GM19240 (cell line): ENCODE measurements at regions not wholly inside any gene's neighbourhood (a gene's known extent, or its start where the extent isn't known, plus 50 kb on each side); places are given as distances from the start of the nearest gene placed in this dataset.

Source experiments
- DNase-seq: peaks from one replicate; pipeline ENCODE4 v3.0.0; 2011; ENCODE audit warnings: low spot score; ENCODE audit not compliant: insufficient read length

- no peak for DNase-seq
Observed at GRCh38 chr2:157125685-157126084, 131.8 kb upstream of the GALNT5 start.

DNA sequence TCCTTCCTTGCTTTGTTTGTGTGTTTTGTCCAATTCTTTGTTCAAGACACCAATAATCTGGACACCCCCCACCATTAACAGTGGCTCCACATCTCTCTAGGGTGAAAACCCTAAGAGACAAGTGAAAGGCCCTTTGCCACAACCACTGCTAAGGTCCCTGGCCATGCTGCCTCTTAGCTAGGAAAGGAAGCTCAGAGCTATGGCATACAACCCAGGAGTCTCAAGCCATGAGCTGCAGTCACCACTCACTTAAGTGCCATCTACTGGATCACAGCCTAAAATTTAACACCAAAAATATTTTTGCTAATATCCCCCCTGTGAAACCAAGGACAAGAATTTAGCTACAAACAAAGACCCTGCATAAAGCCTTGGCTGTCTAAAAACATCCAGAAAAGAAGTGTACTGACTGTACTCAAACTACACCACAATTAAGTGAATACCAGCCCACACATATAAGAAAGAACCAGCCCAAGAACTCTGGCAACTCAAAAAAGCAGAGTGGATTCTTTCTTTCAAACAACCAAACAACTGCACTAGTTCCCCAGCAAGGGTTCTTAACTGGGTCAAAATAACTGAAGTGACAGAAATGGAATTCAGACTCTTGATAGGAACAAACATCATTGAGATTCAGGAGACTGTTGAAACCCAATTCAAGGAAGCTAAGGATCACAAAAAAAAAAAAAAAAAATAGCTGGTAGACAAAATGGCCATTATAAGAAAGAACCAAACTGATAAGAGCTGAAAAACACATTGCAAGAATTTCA, 130.1 kb upstream of the GALNT5 start:
- no peak for DNase-seq

DNA sequence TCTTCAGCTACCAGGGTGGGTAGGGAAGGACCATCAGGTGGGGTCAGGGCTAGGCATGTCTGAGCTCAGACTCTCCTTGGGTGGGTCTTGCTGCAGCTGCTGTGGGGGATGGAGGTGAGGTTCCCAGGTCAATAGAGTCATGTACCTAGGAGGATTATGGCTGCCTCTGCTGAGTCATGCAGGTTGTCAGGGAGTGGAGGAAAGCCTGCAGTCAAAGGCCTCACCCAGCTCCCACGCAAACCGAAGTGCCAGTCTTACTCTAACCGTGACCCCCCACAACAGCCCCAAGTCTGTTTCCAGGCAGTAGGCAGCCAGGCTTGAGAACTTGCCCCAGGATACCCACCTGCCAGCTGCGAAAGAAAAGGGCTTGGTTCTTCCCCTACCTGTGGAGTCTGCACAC, 113.6 kb upstream of the GALNT5 start:
- no peak for DNase-seq

DNA sequence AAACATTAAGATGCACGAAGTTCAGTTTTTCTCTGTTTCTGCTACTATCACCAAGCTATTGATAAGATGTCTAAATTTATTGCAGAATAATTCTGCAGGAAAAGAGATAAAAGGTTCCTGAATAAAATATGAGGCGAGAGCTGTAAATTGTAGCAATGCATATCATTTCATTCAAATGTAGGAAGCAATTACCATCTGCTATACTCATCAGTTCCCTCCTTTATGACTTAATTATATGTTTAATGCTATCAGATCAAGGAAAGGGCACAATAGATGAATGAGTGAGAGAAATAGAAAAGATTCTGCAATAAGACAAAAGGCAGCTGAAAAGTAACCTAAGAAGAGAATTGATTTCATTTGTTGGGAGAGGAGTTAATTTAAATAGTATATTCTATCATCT, 108.2 kb upstream of the GALNT5 start:
- no peak for DNase-seq

GRCh38 chr2:157150747-157151146, 106.8 kb upstream of the GALNT5 start:
- peak; percentile 19 for DNase-seq

- DNase-seq, result no peak
Observed at GRCh38 chr2:157152362-157152761, 105.1 kb upstream of the GALNT5 start.

GRCh38 chr2:157155992-157156391, 101.5 kb upstream of the GALNT5 start:
- DNase-seq, result no peak

- DNase-seq, result no peak
Observed at GRCh38 chr2:157158111-157158510, 99.4 kb upstream of the GALNT5 start.

DNA sequence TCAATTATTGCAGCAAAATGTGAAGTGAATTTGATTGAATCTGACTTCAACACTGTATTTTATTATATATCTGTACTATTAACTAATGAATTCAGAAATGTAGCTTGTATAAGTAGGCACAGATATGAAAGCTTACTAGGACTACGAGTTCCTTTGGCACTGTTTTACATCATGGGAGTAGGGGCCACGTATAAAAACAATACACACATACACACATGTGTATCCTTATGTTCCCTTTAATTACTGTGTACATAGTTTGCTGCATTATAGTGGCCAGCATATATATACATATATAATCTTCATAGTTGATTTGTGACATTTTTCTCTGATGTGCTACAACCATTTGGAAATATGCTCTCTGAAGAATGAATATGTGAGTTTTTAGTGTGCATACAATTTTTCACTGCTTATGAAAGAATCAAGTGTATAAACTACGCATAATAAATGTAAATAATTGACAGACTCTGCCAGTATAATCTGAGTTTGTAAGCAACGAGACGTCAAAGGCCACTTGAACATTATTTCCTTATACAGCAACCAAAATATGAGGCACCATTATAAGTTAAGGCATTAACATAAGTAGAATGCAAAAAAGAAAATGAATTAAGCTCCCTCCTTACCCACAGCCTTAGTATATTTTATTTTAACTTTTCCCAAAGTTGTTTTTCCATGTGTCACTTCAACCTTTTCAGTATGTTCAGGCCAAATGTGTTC, 98.1 kb upstream of the GALNT5 start:
- DNase-seq, result no peak

- no peak for DNase-seq
Observed at GRCh38 chr2:157160111-157160510, 97.4 kb upstream of the GALNT5 start.

- DNase-seq, result no peak
Observed at GRCh38 chr2:157164370-157164769, 93.1 kb upstream of the GALNT5 start.

- no peak for DNase-seq
Observed at GRCh38 chr2:157164891-157165290, 92.6 kb upstream of the GALNT5 start.

GRCh38 chr2:157168501-157168900, 89.0 kb upstream of the GALNT5 start:
- DNase-seq, result no peak

DNA sequence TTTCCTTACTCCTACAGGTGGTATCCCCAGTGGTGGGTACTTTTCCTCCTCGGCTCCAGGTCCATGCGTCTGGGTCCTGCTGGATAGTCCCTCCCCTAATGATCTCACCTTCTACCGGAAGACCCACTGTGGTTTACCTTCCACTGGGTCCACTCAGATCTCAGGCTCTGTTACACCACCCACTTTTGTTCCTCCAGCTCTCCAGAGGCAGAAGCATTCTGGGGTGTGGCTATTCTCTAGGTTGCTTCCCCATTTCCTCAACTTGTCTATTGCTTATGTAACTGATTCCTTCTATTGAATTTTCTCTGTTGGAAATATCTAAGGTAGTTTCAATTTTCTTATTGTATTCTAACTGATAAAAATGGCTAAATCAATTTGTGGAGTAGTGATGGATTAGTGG, 87.6 kb upstream of the GALNT5 start:
- DNase-seq, result no peak

GRCh38 chr2:157170299-157170698, 87.2 kb upstream of the GALNT5 start:
- no peak for DNase-seq

DNA sequence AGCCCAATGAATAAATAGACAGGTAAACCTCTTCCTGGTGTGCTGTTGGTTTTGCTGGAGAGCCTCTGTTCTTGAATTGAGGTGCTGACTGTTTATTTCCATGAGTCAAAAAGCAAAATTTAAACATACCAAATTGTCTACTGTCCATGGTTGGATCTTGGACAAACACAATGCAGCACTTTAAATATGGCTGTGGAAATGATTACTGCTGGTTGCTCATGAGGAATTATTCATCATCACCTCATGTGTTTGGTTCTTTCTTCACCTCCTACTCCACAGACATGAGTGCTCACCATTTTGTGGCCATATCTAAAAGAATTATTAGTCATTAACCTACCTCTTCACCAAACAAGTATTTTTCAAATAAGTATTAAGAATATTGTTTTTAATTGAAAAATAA, 85.3 kb upstream of the GALNT5 start:
- no peak for DNase-seq

DNA sequence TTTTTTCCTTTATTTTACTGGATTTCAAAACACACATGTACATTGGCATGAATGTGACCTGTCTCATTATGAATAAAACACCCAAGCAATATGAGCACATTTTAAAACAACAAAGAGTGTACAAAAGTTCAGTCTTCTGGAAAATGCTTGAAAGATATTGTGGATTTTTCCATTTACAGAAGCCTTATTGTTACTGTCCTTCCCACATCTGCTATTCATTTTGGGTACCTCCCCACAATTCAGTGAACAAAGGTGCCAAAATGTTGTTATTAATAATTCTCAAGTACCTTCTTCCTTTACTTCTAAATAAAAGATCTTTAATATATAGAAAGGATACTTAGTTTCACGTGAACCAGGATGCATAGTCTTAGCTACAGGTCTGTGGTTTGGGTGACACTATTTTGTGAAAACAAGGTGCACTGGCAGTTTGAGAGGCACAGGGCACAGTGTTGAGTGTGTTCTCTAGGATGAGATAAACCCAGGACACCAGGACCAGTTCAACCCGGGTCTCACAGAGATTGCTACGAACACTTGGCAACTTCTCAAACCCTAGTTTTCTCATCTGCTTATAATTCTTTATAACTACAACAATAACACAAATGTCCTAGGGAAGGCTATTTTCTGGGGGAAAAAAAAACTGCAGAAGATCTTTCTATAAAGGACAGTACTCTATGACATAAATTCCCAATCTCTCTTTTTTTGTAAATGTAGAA, 84.5 kb upstream of the GALNT5 start:
- no peak for DNase-seq

DNA sequence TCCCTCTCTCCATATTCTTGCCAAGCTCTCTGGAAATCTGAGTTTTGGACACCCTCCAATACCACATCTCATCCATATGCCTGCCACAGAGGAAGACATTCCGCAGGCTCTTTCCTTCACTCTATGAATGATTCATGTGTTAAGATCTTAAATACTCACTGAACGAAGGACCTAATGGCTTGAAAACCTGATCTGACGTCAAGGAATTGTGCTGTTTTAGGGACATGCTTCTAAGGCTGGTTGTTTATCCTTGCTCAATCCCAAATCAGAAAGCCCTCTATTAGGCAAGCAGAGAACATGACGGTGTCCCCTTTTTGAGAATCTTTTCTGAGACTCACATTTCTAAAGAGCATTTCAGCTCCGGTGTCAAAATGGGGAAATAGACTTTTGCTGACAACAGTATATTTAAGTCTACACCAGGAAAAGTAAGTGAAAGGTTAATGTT, 83.7 kb upstream of the GALNT5 start:
- no peak for DNase-seq

DNA sequence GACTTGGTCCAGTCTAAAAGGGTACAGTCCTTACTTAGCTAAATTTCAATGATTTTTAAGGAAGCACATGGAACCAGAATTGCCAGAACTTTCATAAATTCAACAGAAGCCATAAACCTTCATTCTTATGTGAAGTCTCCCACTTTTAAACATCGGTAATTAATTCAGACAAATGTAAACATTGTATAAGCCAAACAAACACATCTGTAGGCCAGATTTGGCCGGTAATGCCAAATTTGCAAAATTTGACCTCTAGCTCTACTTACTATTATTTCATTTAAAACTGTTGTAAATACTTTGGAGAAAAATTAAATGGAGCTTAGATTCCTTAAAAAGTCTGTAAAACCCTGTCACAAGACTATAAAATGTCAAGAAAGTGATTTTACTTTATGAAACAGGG, 83.2 kb upstream of the GALNT5 start:
- no peak for DNase-seq

- DNase-seq, result no peak
Observed at GRCh38 chr2:157176602-157177001, 80.9 kb upstream of the GALNT5 start.

- no peak for DNase-seq
Observed at GRCh38 chr2:157178874-157179273, 78.6 kb upstream of the GALNT5 start.

GRCh38 chr2:157179324-157180105, 78.0 kb upstream of the GALNT5 start:
- no peak for DNase-seq
